MM.1S (cell line): ENCODE measurements at regions not wholly inside any gene's neighbourhood (a gene's known extent, or its start where the extent isn't known, plus 50 kb on each side); places are given as distances from the start of the nearest gene placed in this dataset.

ENCODE experiments used
- DNase-seq: peaks from one replicate; pipeline ENCODE4 v3.0.0-alpha.2; 2015
- H2AFZ ChIP-seq: fragments of 300-600 bp; sonication (generic); 2 replicates; pipeline ENCODE4 v1.6.0; 2016; ENCODE audit warnings: antibody characterized with exemption, low read length
- H3F3A ChIP-seq: fragments of 300-600 bp; sonication (generic); 2 replicates; pipeline ENCODE4 v1.6.1; 2016; ENCODE audit warnings: mild to moderate bottlenecking, antibody characterized with exemption, low read length, moderate library complexity, mixed read lengths; ENCODE audit not compliant: insufficient read depth
- H3K27ac ChIP-seq: fragments of 300-600 bp; sonication (generic); 2 replicates; pipeline ENCODE4 v1.5.1; 2016; ENCODE audit warnings: mild to moderate bottlenecking, low read length
- H3K27me3 ChIP-seq: fragments of 300-600 bp; sonication (generic); replicated peaks from 2 replicates; pipeline ENCODE4 v1.6.0; 2016; ENCODE audit warnings: low read length; ENCODE audit not compliant: insufficient read depth
- H3K36me3 ChIP-seq: fragments of 300-600 bp; sonication (generic); replicated peaks from 2 replicates; pipeline ENCODE4 v1.6.1; 2016; ENCODE audit warnings: mild to moderate bottlenecking, low read length, mixed read lengths; ENCODE audit not compliant: insufficient read depth
- H3K4me1 ChIP-seq: fragments of 300-600 bp; sonication (generic); 2 replicates; pipeline ENCODE4 v1.6.1; 2016; ENCODE audit warnings: low read length, mixed read lengths
- H3K4me2 ChIP-seq: fragments of 300-600 bp; sonication (generic); 2 replicates; pipeline ENCODE4 v1.6.0; 2016; ENCODE audit warnings: low read depth, low read length
- H3K4me3 ChIP-seq: fragments of 300-600 bp; sonication (generic); 2 replicates; pipeline ENCODE4 v1.5.1; 2016; ENCODE audit warnings: low read length, mixed read lengths
- H3K79me2 ChIP-seq: fragments of 300-600 bp; sonication (generic); 2 replicates; pipeline ENCODE4 v1.6.1; 2016; ENCODE audit warnings: mixed run types, low read length, mixed read lengths
- H3K9ac ChIP-seq: fragments of 300-600 bp; sonication (generic); 2 replicates; pipeline ENCODE4 v1.6.1; 2016; ENCODE audit warnings: low read length, mixed read lengths
- H3K9me2 ChIP-seq: fragments of 300-600 bp; sonication (generic); replicated peaks from 2 replicates; pipeline ENCODE4 v1.6.1; 2016; ENCODE audit warnings: mild to moderate bottlenecking, low read length, mixed read lengths; ENCODE audit not compliant: insufficient read depth
- H3K9me3 ChIP-seq: fragments of 300-600 bp; sonication (generic); replicated peaks from 2 replicates; pipeline ENCODE4 v1.6.1; 2016; ENCODE audit warnings: mild to moderate bottlenecking, low read length, mixed read lengths; ENCODE audit not compliant: insufficient read depth
- H4K20me1 ChIP-seq: fragments of 300-600 bp; sonication (generic); 2 replicates; pipeline ENCODE4 v1.6.1; 2016; ENCODE audit warnings: mild to moderate bottlenecking, low read length, moderate library complexity, mixed read lengths; ENCODE audit not compliant: insufficient read depth
- CTCF ChIP-seq: fragments of 300-600 bp; sonication (generic); IDR thresholded peaks from 2 replicates; pipeline ENCODE4 v1.5.1; 2016; ENCODE audit warnings: antibody characterized with exemption, low read length, mixed read lengths
- EZH2 ChIP-seq: fragments of 300-600 bp; sonication (generic); optimal IDR thresholded peaks from 2 replicates; pipeline ENCODE3; 2017; ENCODE audit warnings: low read depth, mild to moderate bottlenecking, antibody characterized with exemption, low read length, mixed read lengths
- EZH2phosphoT487 ChIP-seq: fragments of 300-600 bp; sonication (generic); IDR thresholded peaks from 2 replicates; pipeline ENCODE4 v1.6.1; 2018; ENCODE audit warnings: antibody characterized with exemption, low read length

- Histone ChIP-seq H2AFZ (no peak overlapping the region), H3K27me3 (no peaks in the 10 kb centered on the region), H3K79me2 (no peaks in the 10 kb centered on the region), H3K27ac (no peak overlapping the region), H3K9me2 (no peaks in the 10 kb centered on the region), H3K4me1 (no peaks in the 10 kb centered on the region), H3K9me3 (no peaks in the 10 kb centered on the region), H3K9ac (no peak overlapping the region), H3K4me2 (no peak overlapping the region), H3F3A (no peaks in the 10 kb centered on the region), H3K36me3 (no peaks in the 10 kb centered on the region), H3K4me3 (no peak overlapping the region), H4K20me1 (no peaks in the 10 kb centered on the region)
- TF ChIP-seq CTCF (no peak), EZH2phosphoT487 (no peak), EZH2 (no peak)
- DNase-seq: no peak
Observed at GRCh38 chr4:10925996-10926395, 241.4 kb upstream of the CLNK start.

- Histone ChIP-seq H3K9me2 (no peaks in the 10 kb centered on the region), H3K4me3 (no peak overlapping the region), H2AFZ (no peak overlapping the region), H3K27me3 (no peaks in the 10 kb centered on the region), H3K4me2 (no peak overlapping the region), H4K20me1 (no peaks in the 10 kb centered on the region), H3K9me3 (no peaks in the 10 kb centered on the region), H3K4me1 (no peaks in the 10 kb centered on the region), H3K79me2 (no peaks in the 10 kb centered on the region), H3K36me3 (no peaks in the 10 kb centered on the region), H3K9ac (no peak overlapping the region), H3K27ac (no peak overlapping the region), H3F3A (no peaks in the 10 kb centered on the region)
- TF ChIP-seq EZH2 (no peak), CTCF (no peak), EZH2phosphoT487 (no peak)
- DNase-seq: no peak
Observed at GRCh38 chr4:10924274-10924673, 239.7 kb upstream of the CLNK start.

DNA sequence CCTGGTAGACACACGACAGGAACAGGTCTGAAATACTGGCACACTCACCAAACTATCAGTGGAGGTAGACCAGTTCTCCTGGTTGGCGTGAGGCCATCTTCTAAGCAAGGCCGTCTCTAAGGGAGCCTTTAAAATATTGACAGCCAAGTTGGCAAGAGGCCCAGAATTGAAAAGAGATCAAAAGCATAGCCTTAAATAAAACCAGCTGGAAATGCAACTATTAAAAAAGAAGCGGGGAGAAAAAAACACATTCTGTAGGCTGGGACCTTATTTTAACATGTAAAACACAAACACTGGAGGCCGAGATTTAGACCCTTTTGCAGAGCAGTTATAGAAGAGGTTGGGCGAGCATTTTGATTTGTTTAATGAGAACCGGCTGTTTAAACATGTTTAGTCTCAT is 233.0 kb upstream of the CLNK start:
- no peaks in the 10 kb centered on the region for H3K79me2 ChIP-seq
- no peaks in the 10 kb centered on the region for H4K20me1 ChIP-seq
- no peaks in the 10 kb centered on the region for H3K27me3 ChIP-seq
- DNase-seq: no peak
- no peak overlapping the region for H3K4me2 ChIP-seq
- TF ChIP-seq EZH2: no peak
- TF ChIP-seq EZH2phosphoT487: no peak
- TF ChIP-seq CTCF: no peak
- H3K4me1 ChIP-seq: no peaks in the 10 kb centered on the region
- no peaks in the 10 kb centered on the region for H3F3A ChIP-seq
- H3K27ac ChIP-seq: no peak overlapping the region
- H3K36me3 ChIP-seq: no peaks in the 10 kb centered on the region
- H3K9me3 ChIP-seq: no peaks in the 10 kb centered on the region
- H3K4me3 ChIP-seq: no peak overlapping the region
- H2AFZ ChIP-seq: no peak overlapping the region
- H3K9me2 ChIP-seq: no peaks in the 10 kb centered on the region
- H3K9ac ChIP-seq: no peak overlapping the region

DNA sequence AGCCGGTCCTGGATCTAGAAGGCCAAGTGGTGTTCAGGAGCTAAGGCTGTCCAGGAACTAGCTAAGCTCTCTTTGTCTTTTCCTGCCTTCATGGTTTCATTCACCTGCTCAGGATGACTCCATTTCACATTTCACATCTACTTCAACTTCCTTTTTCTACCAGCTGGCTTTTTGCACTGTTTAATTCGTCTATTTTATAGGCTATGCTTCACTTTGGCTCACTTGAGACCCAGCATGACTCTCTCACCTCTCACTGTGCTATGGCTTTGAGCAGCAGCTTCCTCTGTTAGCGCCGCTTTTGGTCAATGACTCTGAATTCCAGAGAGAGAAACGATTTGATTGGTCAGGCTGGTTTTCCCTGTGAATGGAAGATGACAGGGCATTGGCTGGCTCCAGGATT is 213.5 kb upstream of the CLNK start:
- Histone ChIP-seq H3K9me3 (no peaks in the 10 kb centered on the region), H3K9ac (no peak overlapping the region), H3K79me2 (no peaks in the 10 kb centered on the region), H3K27me3 (no peaks in the 10 kb centered on the region), H3K4me3 (no peak overlapping the region), H2AFZ (no peak overlapping the region), H4K20me1 (no peaks in the 10 kb centered on the region), H3K9me2 (no peaks in the 10 kb centered on the region), H3F3A (no peaks in the 10 kb centered on the region), H3K27ac (no peak overlapping the region), H3K36me3 (no peaks in the 10 kb centered on the region), H3K4me1 (no peaks in the 10 kb centered on the region), H3K4me2 (no peak overlapping the region)
- DNase-seq: no peak
- TF ChIP-seq EZH2: no peak
- no peak for TF ChIP-seq CTCF
- no peak for TF ChIP-seq EZH2phosphoT487
